ENCODE measurements at regions not wholly inside any gene's neighbourhood (a gene's known extent, or its start where the extent isn't known, plus 50 kb on each side); places are given as distances from the start of the nearest gene placed in this dataset.

GRCh38 chr14:101096551-101096950 lies 193.0 kb upstream of the RTL1 start:
- in situ Hi-C loops (cut with HindIII; ENCODE audit: extremely low pct_ligation_motif_present, low pct_unique_long_range_greater_than_20kb) = no loop called here
- no peaks in the 10 kb centered on the region for H3K79me2 ChIP-seq (ENCODE audit: insufficient read depth, low read length)
- no peak overlapping the region for H3K27ac ChIP-seq (ENCODE audit: extremely low read length, insufficient read depth, low read length)
- peaks cover 4% of the 10 kb centered on the region; the same call in 1 of the 2 replicates for H3K9me3 ChIP-seq (ENCODE audit: low read length)
- POLR2A ChIA-PET = no interaction called here
- H3K4me2 ChIP-seq (ENCODE audit: low read depth, low read length) = no peak overlapping the region
- intact Hi-C loops (cut with micrococcal nuclease; ENCODE audit: unreplicated experiment) = no loop called here
- H4K20me1 ChIP-seq (ENCODE audit: insufficient read depth, low read length) = no peaks in the 10 kb centered on the region
- 3% methylated on average over 2 of the region's 2 CpGs for WGBS (ENCODE audit: low lambda C conversion rate)
- H3K4me1 ChIP-seq (ENCODE audit: insufficient read depth, low read length) = no peaks in the 10 kb centered on the region
- H2AFZ ChIP-seq (ENCODE audit: low read length) = no peak overlapping the region
- no peaks in the 10 kb centered on the region for H3K36me3 ChIP-seq (replicated peaks in 1 of 2; ENCODE audit: control insufficient read depth in 1 of 2, insufficient read depth in 2 of 2, low read length in 2 of 2)
- H3K9ac ChIP-seq (ENCODE audit: insufficient read depth, low read depth, low read length) = no peak overlapping the region
- H3K27me3 ChIP-seq (ENCODE audit: control insufficient read depth in 1 of 2, insufficient read depth in 2 of 2, low read length in 2 of 2) = peaks cover 0 to 16% of the 10 kb centered on the region in 2 experiments; a peak in 2 of 5 replicates
- FAIRE-seq = no peak
- BruUV-seq (replicated peaks) = no TSS peak
- no peak overlapping the region for H3K4me3 ChIP-seq (replicated peaks in 1 of 3; ENCODE audit: insufficient read depth in 1 of 3, low read depth in 2 of 3, low read length in 3 of 3)
- no peak for ATAC-seq
- CTCF ChIA-PET (ENCODE audit: low intra/inter-chr PET ratio, low total read pairs) = no interaction called here
- DNase-seq (ENCODE audit: low spot score) = no peak
- TF ChIP-seq ZNF615 (CRISPR knock-in tag; IDR thresholded peaks at IDR 0.05; ENCODE audit: borderline replicate concordance) (no peak), SKIL (CRISPR knock-in tag; IDR thresholded peaks at IDR 0.05; ENCODE audit: borderline replicate concordance) (no peak), KDM6A (CRISPR knock-in tag; IDR thresholded peaks at IDR 0.05; ENCODE audit: low read depth) (no peak), EED (CRISPR knock-in tag; IDR thresholded peaks at IDR 0.05) (no peak), POGK (CRISPR knock-in tag; conservative IDR thresholded peaks at IDR 0.05) (no peak), MTF1 (CRISPR knock-in tag; IDR thresholded peaks at IDR 0.05) (no peak), ZNF740 (CRISPR knock-in tag; IDR thresholded peaks at IDR 0.05) (no peak), GABPA (IDR thresholded peaks at IDR 0.05; ENCODE audit: low read depth, low read length) (no peak), GABPA (CRISPR knock-in tag; IDR thresholded peaks at IDR 0.05; ENCODE audit: low read depth) (no peak), TOPORS (CRISPR knock-in tag; IDR thresholded peaks at IDR 0.05) (no peak), ZUFSP (CRISPR knock-in tag; IDR thresholded peaks at IDR 0.05; ENCODE audit: borderline replicate concordance) (no peak), POLR2AphosphoS2 (IDR thresholded peaks at IDR 0.05; ENCODE audit: low read depth, low read length) (no peak), ZNF414 (CRISPR knock-in tag; IDR thresholded peaks at IDR 0.05) (no peak), NFAT5 (CRISPR knock-in tag; IDR thresholded peaks at IDR 0.05) (no peak)
